B cell (primary cell): ENCODE measurements at regions not wholly inside any gene's neighbourhood (a gene's known extent, or its start where the extent isn't known, plus 50 kb on each side); places are given as distances from the start of the nearest gene placed in this dataset.

Experiments used
- ATAC-seq: fragments of 200-7000 bp; cut with Tn5 transposase; one replicate; pipeline ENCODE4 v1.10.0; 2021; ENCODE audit warnings: low read depth, mild to moderate bottlenecking, moderate number of reproducible peaks, moderate library complexity
- CTCF ChIA-PET: fragments of 350-600 bp; sonication (Branson Sonifier 250); formaldehyde crosslinking; loops from one replicate; lab custom pipeline; 2021; ENCODE audit warnings: antibody characterized with exemption, inconsistent platforms; lab: Charles Lee
- POLR2A ChIA-PET: fragments of 350-600 bp; sonication (Branson Sonifier 250); formaldehyde crosslinking; loops from one replicate; lab custom pipeline; 2021; ENCODE audit warnings: antibody characterized with exemption; lab: Charles Lee
- DNase-seq: peaks from one replicate; pipeline ENCODE4 v3.0.0; 2013
- H2AFZ ChIP-seq: 2 replicates; pipeline ENCODE4 v1.6.1; 2012; ENCODE audit warnings: mild to moderate bottlenecking, low read depth, low read length; ENCODE audit not compliant: insufficient read depth, poor library complexity, severe bottlenecking
- H3K27ac ChIP-seq, 2 donors: 1 replicate in 1 of 2; 2 replicates in 1 of 2; pipeline ENCODE4 v1.5.1; 2012 to 2013; ENCODE audit warnings: low read length in 2 of 2, mild to moderate bottlenecking in 2 of 2, moderate library complexity in 1 of 2
- H3K27me3 ChIP-seq, 4 experiments: fragments of 200-600 bp in 1 of 4; sonication (generic) in 1 of 4; replicated peaks in 1 of 4; 1 replicate in 2 of 4; 2 replicates in 2 of 4; pipeline versions ENCODE4 v1.6.1 to v1.7.0; 2013 to 2016; ENCODE audit warnings: low read length in 3 of 4, mild to moderate bottlenecking in 2 of 4, mixed read lengths in 1 of 4, moderate library complexity in 1 of 4; ENCODE audit not compliant: insufficient read depth in 4 of 4, control insufficient read depth in 3 of 4; ENCODE audit errors: control extremely low read depth in 1 of 4
- H3K36me3 ChIP-seq, 2 experiments: replicated peaks in 1 of 2; 1 replicate in 1 of 2; 2 replicates in 1 of 2; pipeline versions ENCODE4 v1.6.1 to v1.7.1; 2013; ENCODE audit warnings: low read length in 1 of 2; ENCODE audit not compliant: insufficient read depth in 2 of 2, control insufficient read depth in 1 of 2; ENCODE audit errors: control extremely low read depth in 1 of 2, extremely low read depth in 1 of 2
- H3K4me1 ChIP-seq, 2 donors: fragments of 200-600 bp in 1 of 2; sonication (generic) in 1 of 2; 1 replicate in 1 of 2; 2 replicates in 1 of 2; pipeline versions ENCODE4 v1.5.1 to v1.6.1; 2013 to 2017; ENCODE audit warnings: low read length in 2 of 2; ENCODE audit not compliant: control insufficient read depth in 2 of 2, insufficient read depth in 2 of 2
- H3K4me2 ChIP-seq: replicated peaks from 2 replicates; pipeline ENCODE3; 2012; ENCODE audit warnings: mild to moderate bottlenecking, low read depth, low read length; ENCODE audit not compliant: poor library complexity, severe bottlenecking
- H3K4me3 ChIP-seq, 5 experiments: fragments of 200-600 bp in 1 of 5; sonication (generic) in 1 of 5; 1 replicate in 3 of 5; 2 replicates in 2 of 5; pipeline versions ENCODE4 v1.5.1 to v1.7.0; 2011 to 2016; ENCODE audit warnings: low read length in 4 of 5, mild to moderate bottlenecking in 4 of 5, low read depth in 2 of 5, control low read depth in 1 of 5, moderate library complexity in 1 of 5; ENCODE audit not compliant: insufficient read depth in 1 of 5; ENCODE audit errors: control extremely low read depth in 1 of 5, extremely low read depth in 1 of 5
- H3K79me2 ChIP-seq: fragments of 200-600 bp; sonication (generic); one replicate; pipeline ENCODE4 v1.6.0; 2016; ENCODE audit warnings: low read length; ENCODE audit not compliant: control insufficient read depth, insufficient read depth
- H3K9ac ChIP-seq: fragments of 200-600 bp; sonication (generic); 2 replicates; pipeline ENCODE4 v1.6.1; 2017; ENCODE audit warnings: mild to moderate bottlenecking, low read length, moderate library complexity
- H3K9me3 ChIP-seq, 3 donors: one replicate each; pipeline versions ENCODE4 v1.6.1 to v1.7.1; 2013; ENCODE audit warnings: low read length in 2 of 3; ENCODE audit not compliant: control insufficient read depth in 2 of 3, insufficient read depth in 1 of 3; ENCODE audit errors: control extremely low read depth in 1 of 3
- H4K20me1 ChIP-seq: 2 replicates; pipeline ENCODE4 v1.6.0; 2012; ENCODE audit warnings: mild to moderate bottlenecking, low read length; ENCODE audit not compliant: insufficient read depth, control insufficient read depth, poor library complexity, severe bottlenecking
- H3K27ac Mint-ChIP-seq: one replicate; pipeline ENCODE4 v1.8.0; 2021; ENCODE audit warnings: mixed read lengths
- H3K27me3 Mint-ChIP-seq: one replicate; pipeline ENCODE4 v1.8.0; 2021; ENCODE audit warnings: mixed read lengths
- H3K4me1 Mint-ChIP-seq: one replicate; pipeline ENCODE4 v1.8.0; 2021; ENCODE audit warnings: mixed read lengths
- H3K4me3 Mint-ChIP-seq: one replicate; pipeline ENCODE4 v1.8.0; 2021; ENCODE audit warnings: mixed read lengths
- H3K9me3 Mint-ChIP-seq: one replicate; pipeline ENCODE4 v1.8.0; 2022; ENCODE audit warnings: mixed read lengths; ENCODE audit not compliant: insufficient read depth
- CTCF ChIP-seq: fragments of 200-600 bp; IDR thresholded peaks from one replicate; pipeline ENCODE4 v1.8.0; 2022; ENCODE audit warnings: antibody characterized with exemption, mild to moderate bottlenecking
- EZH2 ChIP-seq: IDR thresholded peaks from 2 replicates; pipeline ENCODE4 v1.6.1; 2012; ENCODE audit warnings: borderline replicate concordance, low read depth, mild to moderate bottlenecking, moderate library complexity, low read length; ENCODE audit not compliant: insufficient read depth, poor library complexity, severe bottlenecking
- WGBS: methylation state at CpG from one replicate; pipeline ENCODE4 v1.1.5; 2013; ENCODE audit warnings: missing lambda C conversion rate; ENCODE audit not compliant: insufficient coverage; 5-methylcytosine and 5-hydroxymethylcytosine counted together
- intact Hi-C: fragments of 100-400 bp; cut with micrococcal nuclease; formaldehyde crosslinking; loops from one replicate; pipeline ENCODE4 v1.10.0; 2022

GRCh38 chr12:66929121-66929520 is 250.2 kb upstream of the GRIP1 start:
- intact Hi-C loops: no loop called here
- CTCF ChIA-PET: no interaction called here
- no peaks in the 10 kb centered on the region for H3K27me3 ChIP-seq

GRCh38 chr12:66931091-66931490 is 252.2 kb upstream of the GRIP1 start:
- H3K4me2 ChIP-seq: no peak overlapping the region
- Mint-ChIP-seq H3K4me1 (no peaks in the 10 kb centered on the region), H3K27ac (no peak overlapping the region), H3K9me3 (no peaks in the 10 kb centered on the region), H3K4me3 (no peak overlapping the region), H3K27me3 (peaks cover 26% of the 10 kb centered on the region)
- intact Hi-C loops: no loop called here
- no peak overlapping the region for H3K9ac ChIP-seq
- H3K9me3 ChIP-seq: peaks cover 0 to 1% (median 0%) of the 10 kb centered on the region in 3 donors
- TF ChIP-seq EZH2: no peak
- TF ChIP-seq CTCF: no peak
- no peaks in the 10 kb centered on the region for H3K36me3 ChIP-seq
- no peaks in the 10 kb centered on the region for H3K4me1 ChIP-seq
- H3K4me3 ChIP-seq: no peak overlapping the region
- no peaks in the 10 kb centered on the region for H3K79me2 ChIP-seq
- no peaks in the 10 kb centered on the region for H4K20me1 ChIP-seq
- H2AFZ ChIP-seq: no peak overlapping the region
- CTCF ChIA-PET: no interaction called here
- 71% methylated on average over 1 of the region's 3 CpGs for WGBS
- no peak for ATAC-seq
- H3K27ac ChIP-seq: no peak overlapping the region
- no peak for DNase-seq
- no peaks in the 10 kb centered on the region for H3K27me3 ChIP-seq
- POLR2A ChIA-PET: no interaction called here

More at GRCh38 chr12:66929121-66929520, 250.2 kb upstream of the GRIP1 start:
- Histone ChIP-seq H4K20me1 (no peaks in the 10 kb centered on the region), H3K9me3 (peaks cover 0 to 1% (median 0%) of the 10 kb centered on the region in 3 donors), H3K4me1 (no peaks in the 10 kb centered on the region), H3K79me2 (no peaks in the 10 kb centered on the region), H3K27ac (no peak overlapping the region), H3K36me3 (no peaks in the 10 kb centered on the region), H3K4me3 (no peak overlapping the region), H3K4me2 (no peak overlapping the region), H3K9ac (no peak overlapping the region), H2AFZ (no peak overlapping the region)
- Mint-ChIP-seq H3K4me3 (no peak overlapping the region), H3K4me1 (no peaks in the 10 kb centered on the region), H3K27me3 (peaks cover 20% of the 10 kb centered on the region), H3K27ac (no peak overlapping the region), H3K9me3 (no peaks in the 10 kb centered on the region)
- DNase-seq (no peak), ATAC-seq (no peak)
- POLR2A ChIA-PET: no interaction called here
- TF ChIP-seq EZH2 (no peak), CTCF (no peak)
